ENCODE measurements at regions not wholly inside any gene's neighbourhood (a gene's known extent, or its start where the extent isn't known, plus 50 kb on each side); places are given as distances from the start of the nearest gene placed in this dataset.

GRCh38 chr3:168457954-168458539, 362.3 kb upstream of the GOLIM4 start:
- no peak overlapping the region for H3K27ac ChIP-seq (ENCODE audit: low read length)
- no CpG with 5 or more reads among the region's 4 CpGs for WGBS (ENCODE audit: insufficient coverage, insufficient read length)
- H3K4me1 ChIP-seq (ENCODE audit: control insufficient read depth, insufficient read depth, low read length) = no peaks in the 10 kb centered on the region
- H3K9me3 ChIP-seq (ENCODE audit: control insufficient read depth, insufficient read depth, low read length) = no peaks in the 10 kb centered on the region
- H3K36me3 ChIP-seq (ENCODE audit: control insufficient read depth, insufficient read depth, low read length) = no peaks in the 10 kb centered on the region
- DNase-seq (ENCODE audit: low read depth, low spot score) = no peak
- no peak overlapping the region for H3K4me3 ChIP-seq (ENCODE audit: low read length)
- H3K27me3 ChIP-seq (ENCODE audit: control insufficient read depth, insufficient read depth, low read length) = no peaks in the 10 kb centered on the region

GRCh38 chr3:168455814-168456213, 360.1 kb upstream of the GOLIM4 start:
- H3K36me3 ChIP-seq (ENCODE audit: control insufficient read depth, insufficient read depth, low read length) = no peaks in the 10 kb centered on the region
- no peak overlapping the region for H3K4me3 ChIP-seq (ENCODE audit: low read length)
- no CpG with 5 or more reads among the region's 5 CpGs for WGBS (ENCODE audit: insufficient coverage, insufficient read length)
- H3K4me1 ChIP-seq (ENCODE audit: control insufficient read depth, insufficient read depth, low read length) = no peaks in the 10 kb centered on the region
- no peaks in the 10 kb centered on the region for H3K9me3 ChIP-seq (ENCODE audit: control insufficient read depth, insufficient read depth, low read length)
- no peak for DNase-seq (ENCODE audit: low read depth, low spot score)
- no peaks in the 10 kb centered on the region for H3K27me3 ChIP-seq (ENCODE audit: control insufficient read depth, insufficient read depth, low read length)
- H3K27ac ChIP-seq (ENCODE audit: low read length) = no peak overlapping the region

- H3K9me3 ChIP-seq (ENCODE audit: control insufficient read depth, insufficient read depth, low read length) = no peaks in the 10 kb centered on the region
- H3K36me3 ChIP-seq (ENCODE audit: control insufficient read depth, insufficient read depth, low read length) = no peaks in the 10 kb centered on the region
- no peak for DNase-seq (ENCODE audit: low read depth, low spot score)
- H3K4me1 ChIP-seq (ENCODE audit: control insufficient read depth, insufficient read depth, low read length) = no peaks in the 10 kb centered on the region
- WGBS (ENCODE audit: insufficient coverage, insufficient read length) = no CpG with 5 or more reads among the region's 2 CpGs
- no peaks in the 10 kb centered on the region for H3K27me3 ChIP-seq (ENCODE audit: control insufficient read depth, insufficient read depth, low read length)
- no peak overlapping the region for H3K4me3 ChIP-seq (ENCODE audit: low read length)
- H3K27ac ChIP-seq (ENCODE audit: low read length) = no peak overlapping the region
Observed at GRCh38 chr3:168453623-168454022, 357.9 kb upstream of the GOLIM4 start.

GRCh38 chr3:168443965-168444364, 348.2 kb upstream of the GOLIM4 start:
- no peak overlapping the region for H3K27ac ChIP-seq (ENCODE audit: low read length)

GRCh38 chr3:168442502-168442901, 346.8 kb upstream of the GOLIM4 start:
- Histone ChIP-seq H3K9me3 (ENCODE audit: control insufficient read depth, insufficient read depth, low read length) (no peaks in the 10 kb centered on the region), H3K27ac (ENCODE audit: low read length) (no peak overlapping the region), H3K4me1 (ENCODE audit: control insufficient read depth, insufficient read depth, low read length) (no peaks in the 10 kb centered on the region), H3K36me3 (ENCODE audit: control insufficient read depth, insufficient read depth, low read length) (no peaks in the 10 kb centered on the region), H3K4me3 (ENCODE audit: low read length) (no peak overlapping the region), H3K27me3 (ENCODE audit: control insufficient read depth, insufficient read depth, low read length) (no peaks in the 10 kb centered on the region)
- no peak for DNase-seq (ENCODE audit: low read depth, low spot score)
- WGBS (ENCODE audit: insufficient coverage, insufficient read length) = no CpG with 5 or more reads among the region's 2 CpGs

More at GRCh38 chr3:168443965-168444364, 348.2 kb upstream of the GOLIM4 start:
- DNase-seq (ENCODE audit: low read depth, low spot score) = no peak
- H3K4me1 ChIP-seq (ENCODE audit: control insufficient read depth, insufficient read depth, low read length) = no peaks in the 10 kb centered on the region
- WGBS (ENCODE audit: insufficient coverage, insufficient read length) = no CpG with 5 or more reads among the region's 1 CpG
- H3K36me3 ChIP-seq (ENCODE audit: control insufficient read depth, insufficient read depth, low read length) = no peaks in the 10 kb centered on the region
- no peaks in the 10 kb centered on the region for H3K9me3 ChIP-seq (ENCODE audit: control insufficient read depth, insufficient read depth, low read length)
- H3K27me3 ChIP-seq (ENCODE audit: control insufficient read depth, insufficient read depth, low read length) = no peaks in the 10 kb centered on the region
- H3K4me3 ChIP-seq (ENCODE audit: low read length) = no peak overlapping the region

- H3K4me3 ChIP-seq (ENCODE audit: low read length) = no peak overlapping the region
- no peaks in the 10 kb centered on the region for H3K9me3 ChIP-seq (ENCODE audit: control insufficient read depth, insufficient read depth, low read length)
- no CpG with 5 or more reads among the region's 1 CpG for WGBS (ENCODE audit: insufficient coverage, insufficient read length)
- no peak for DNase-seq (ENCODE audit: low read depth, low spot score)
- H3K27me3 ChIP-seq (ENCODE audit: control insufficient read depth, insufficient read depth, low read length) = no peaks in the 10 kb centered on the region
- H3K4me1 ChIP-seq (ENCODE audit: control insufficient read depth, insufficient read depth, low read length) = no peaks in the 10 kb centered on the region
- no peaks in the 10 kb centered on the region for H3K36me3 ChIP-seq (ENCODE audit: control insufficient read depth, insufficient read depth, low read length)
- no peak overlapping the region for H3K27ac ChIP-seq (ENCODE audit: low read length)
Observed at GRCh38 chr3:168436245-168436724, 340.6 kb upstream of the GOLIM4 start.

- no peak overlapping the region for H3K4me3 ChIP-seq (ENCODE audit: low read length)
- no peak overlapping the region for H3K27ac ChIP-seq (ENCODE audit: low read length)
- H3K27me3 ChIP-seq (ENCODE audit: control insufficient read depth, insufficient read depth, low read length) = no peaks in the 10 kb centered on the region
- no peaks in the 10 kb centered on the region for H3K36me3 ChIP-seq (ENCODE audit: control insufficient read depth, insufficient read depth, low read length)
- DNase-seq (ENCODE audit: low read depth, low spot score) = no peak
- H3K4me1 ChIP-seq (ENCODE audit: control insufficient read depth, insufficient read depth, low read length) = no peaks in the 10 kb centered on the region
- WGBS (ENCODE audit: insufficient coverage, insufficient read length) = no CpG with 5 or more reads among the region's 2 CpGs
- no peaks in the 10 kb centered on the region for H3K9me3 ChIP-seq (ENCODE audit: control insufficient read depth, insufficient read depth, low read length)
Observed at GRCh38 chr3:168431491-168431890, 335.8 kb upstream of the GOLIM4 start.

GRCh38 chr3:168427835-168428475, 332.2 kb upstream of the GOLIM4 start:
- Histone ChIP-seq H3K27me3 (ENCODE audit: control insufficient read depth, insufficient read depth, low read length) (no peaks in the 10 kb centered on the region), H3K9me3 (ENCODE audit: control insufficient read depth, insufficient read depth, low read length) (no peaks in the 10 kb centered on the region), H3K4me1 (ENCODE audit: control insufficient read depth, insufficient read depth, low read length) (no peaks in the 10 kb centered on the region), H3K4me3 (ENCODE audit: low read length) (no peak overlapping the region), H3K36me3 (ENCODE audit: control insufficient read depth, insufficient read depth, low read length) (no peaks in the 10 kb centered on the region), H3K27ac (ENCODE audit: low read length) (no peak overlapping the region)
- WGBS (ENCODE audit: insufficient coverage, insufficient read length) = no CpG with 5 or more reads among the region's 1 CpG
- no peak for DNase-seq (ENCODE audit: low read depth, low spot score)

- Histone ChIP-seq H3K4me3 (ENCODE audit: low read length) (no peak overlapping the region), H3K4me1 (ENCODE audit: control insufficient read depth, insufficient read depth, low read length) (no peaks in the 10 kb centered on the region), H3K9me3 (ENCODE audit: control insufficient read depth, insufficient read depth, low read length) (no peaks in the 10 kb centered on the region), H3K27ac (ENCODE audit: low read length) (no peak overlapping the region), H3K27me3 (ENCODE audit: control insufficient read depth, insufficient read depth, low read length) (no peaks in the 10 kb centered on the region), H3K36me3 (ENCODE audit: control insufficient read depth, insufficient read depth, low read length) (no peaks in the 10 kb centered on the region)
- WGBS (ENCODE audit: insufficient coverage, insufficient read length) = no CpG with 5 or more reads among the region's 2 CpGs
- DNase-seq (ENCODE audit: low read depth, low spot score) = no peak
Observed at GRCh38 chr3:168427156-168427555, 331.4 kb upstream of the GOLIM4 start.

- no peak overlapping the region for H3K27ac ChIP-seq (ENCODE audit: low read length)
- no peaks in the 10 kb centered on the region for H3K36me3 ChIP-seq (ENCODE audit: control insufficient read depth, insufficient read depth, low read length)
- no peaks in the 10 kb centered on the region for H3K27me3 ChIP-seq (ENCODE audit: control insufficient read depth, insufficient read depth, low read length)
- no peaks in the 10 kb centered on the region for H3K4me1 ChIP-seq (ENCODE audit: control insufficient read depth, insufficient read depth, low read length)
- no CpG with 5 or more reads among the region's 4 CpGs for WGBS (ENCODE audit: insufficient coverage, insufficient read length)
- no peak for DNase-seq (ENCODE audit: low read depth, low spot score)
- H3K9me3 ChIP-seq (ENCODE audit: control insufficient read depth, insufficient read depth, low read length) = no peaks in the 10 kb centered on the region
- H3K4me3 ChIP-seq (ENCODE audit: low read length) = no peak overlapping the region
Observed at GRCh38 chr3:168425936-168426595, 330.3 kb upstream of the GOLIM4 start.

Measured in iPS DF 6.9 (cell line).